K562 (cell line): ENCODE measurements at regions not wholly inside any gene's neighbourhood (a gene's known extent, or its start where the extent isn't known, plus 50 kb on each side); places are given as distances from the start of the nearest gene placed in this dataset.

ENCODE experiments used
- ATAC-seq: fragments of 200-7000 bp; cut with Tn5 transposase; 3 replicates; pipeline ENCODE4 v1.9.1; 2020; ENCODE audit warnings: moderate library complexity
- BruUV-seq: library from RNA; stranded (reverse); fragments of 400-500 nt; replicated peaks from 2 replicates; lab custom pipeline; 2021; lab: Mats Ljungman, UMichigan
- CTCF ChIA-PET: fragments of 300-600 bp; formaldehyde crosslinking; extraction: SDS; loops from one replicate; lab custom pipeline; 2021; ENCODE audit warnings: low intra/inter-chr PET ratio; lab: Yijun Ruan, JAX
- POLR2A ChIA-PET: fragments of 300-600, 350-650 bp; sonication (Branson Sonifier 250); formaldehyde crosslinking; extraction: SDS; loops from one replicate; lab custom pipeline; 2021; ENCODE audit warnings: antibody characterized with exemption, inconsistent platforms; lab: Yijun Ruan, JAX
- DNase-seq, 4 experiments: peaks; one replicate each; pipeline versions ENCODE4 v3.0.0 to v3.0.0-alpha.2; 2011 to 2018; ENCODE audit warnings: low spot score in 3 of 4, mixed read lengths in 3 of 4; ENCODE audit errors: extremely low read depth in 1 of 4
- FAIRE-seq: peaks from 2 replicates; lab custom pipeline; 2011; peaks lifted over from hg19 to GRCh38; lab: Jason Lieb, UNC
- H2AFZ ChIP-seq: 2 replicates; pipeline ENCODE4 v1.6.0; 2011; ENCODE audit warnings: low read depth, low read length, control low read depth, inconsistent platforms
- H3K27ac ChIP-seq: fragments of 200-600 bp; 3 replicates; pipeline ENCODE4 v1.8.0; 2011; ENCODE audit warnings: low read depth, mild to moderate bottlenecking, control low read depth, inconsistent platforms, low read length, moderate library complexity, mixed read lengths; ENCODE audit errors: extremely low read depth
- H3K27me3 ChIP-seq, 2 experiments: fragments of 300-600 bp in 1 of 2; 2 replicates in 1 of 2; 3 replicates in 1 of 2; pipeline versions ENCODE4 v1.6.0 to v1.8.0; 2011; ENCODE audit warnings: inconsistent platforms in 2 of 2, low read length in 2 of 2, mild to moderate bottlenecking in 1 of 2, mixed read lengths in 1 of 2, moderate library complexity in 1 of 2; ENCODE audit not compliant: control insufficient read depth in 2 of 2, insufficient read depth in 2 of 2
- H3K36me3 ChIP-seq: fragments of 300-600 bp; 3 replicates; pipeline ENCODE4 v1.8.0; 2011; ENCODE audit warnings: mild to moderate bottlenecking, low read length, inconsistent platforms; ENCODE audit not compliant: control insufficient read depth, insufficient read depth
- H3K4me1 ChIP-seq, 2 experiments: fragments of 200-600 bp in 1 of 2; replicated peaks in 1 of 2; 2 replicates in 1 of 2; 3 replicates in 1 of 2; pipeline versions ENCODE4 v1.5.1 to v1.8.0; 2011; ENCODE audit warnings: inconsistent platforms in 2 of 2, low read length in 2 of 2, mild to moderate bottlenecking in 1 of 2, mixed read lengths in 1 of 2, moderate library complexity in 1 of 2; ENCODE audit not compliant: control insufficient read depth in 2 of 2, insufficient read depth in 2 of 2
- H3K4me2 ChIP-seq: 2 replicates; pipeline ENCODE4 v1.6.1; 2011; ENCODE audit warnings: low read length, control low read depth, inconsistent platforms, mixed read lengths; ENCODE audit not compliant: insufficient read depth
- H3K4me3 ChIP-seq: fragments of 200-600 bp; sonication (generic), shearing (Covaris generic); 2 replicates; pipeline ENCODE4 v1.5.1; 2016; ENCODE audit warnings: control low read depth, inconsistent platforms
- H3K79me2 ChIP-seq: fragments of 200-600 bp; 3 replicates; pipeline ENCODE4 v1.8.0; 2011; ENCODE audit warnings: low read length, inconsistent platforms; ENCODE audit not compliant: control insufficient read depth, insufficient read depth
- H3K9ac ChIP-seq, 2 experiments: 2 replicates each; pipeline versions ENCODE4 v1.6.0 to v1.6.1; 2011; ENCODE audit warnings: low read depth in 2 of 2, low read length in 2 of 2, control low read depth in 1 of 2, inconsistent platforms in 1 of 2, mild to moderate bottlenecking in 1 of 2, mixed read lengths in 1 of 2; ENCODE audit not compliant: insufficient read depth in 1 of 2
- H3K9me1 ChIP-seq: one replicate; pipeline ENCODE4 v1.6.0; 2011; ENCODE audit warnings: inconsistent platforms, mild to moderate bottlenecking, low read length, moderate library complexity; ENCODE audit not compliant: control insufficient read depth, insufficient read depth
- H3K9me3 ChIP-seq: replicated peaks from 2 replicates; pipeline ENCODE4 v1.5.1; 2011; ENCODE audit warnings: low read depth, low read length, inconsistent platforms; ENCODE audit not compliant: control insufficient read depth, insufficient read depth
- H4K20me1 ChIP-seq: replicated peaks from 2 replicates; pipeline ENCODE4 v1.6.1; 2011; ENCODE audit warnings: low read length, inconsistent platforms, mixed read lengths; ENCODE audit not compliant: control insufficient read depth, insufficient read depth
- EGR1 ChIP-seq: fragments of 450-650 bp; conservative IDR thresholded peaks from 2 replicates; pipeline ENCODE4 v1.6.1; 2017; ENCODE audit warnings: mild to moderate bottlenecking
- EZH2 ChIP-seq: IDR thresholded peaks from 2 replicates; pipeline ENCODE4 v1.6.1; 2012; ENCODE audit warnings: low read depth, mild to moderate bottlenecking, inconsistent platforms, low read length, borderline replicate concordance
- FOXA3 ChIP-seq, 2 experiments: fragments of 450-650 bp in 1 of 2; sonication (generic) in 1 of 2; formaldehyde crosslinking; IDR thresholded peaks in 1 of 2; conservative IDR thresholded peaks in 1 of 2; 2 replicates each; pipeline versions ENCODE4 v1.4.0 to v1.8.0; 2020 to 2022; ENCODE audit warnings: mild to moderate bottlenecking in 2 of 2, missing genetic modification reagents in 1 of 2
- GABPA ChIP-seq: fragments of 200-800 bp; sonication (Bioruptor generic); conservative IDR thresholded peaks from 2 replicates; pipeline ENCODE4 v1.6.1; 2016; ENCODE audit warnings: low read depth, missing genetic modification characterization, missing compliant biosample characterization
- HNRNPH1 ChIP-seq: fragments of 200-400 bp; formaldehyde crosslinking; optimal IDR thresholded peaks from 2 replicates; pipeline ENCODE3; 2017; ENCODE audit warnings: low read depth, mild to moderate bottlenecking, low read length, moderate library complexity
- MGA ChIP-seq: fragments of 450-650 bp; IDR thresholded peaks from 2 replicates; pipeline ENCODE4 v1.6.1; 2016; ENCODE audit warnings: mild to moderate bottlenecking, moderate library complexity
- RCOR1 ChIP-seq, 2 experiments: IDR thresholded peaks; 2 replicates each; pipeline ENCODE4 v1.6.1; 2012; ENCODE audit warnings: low read depth in 2 of 2, low read length in 2 of 2, borderline replicate concordance in 1 of 2, improper control_type of control experiment in 1 of 2
- ZNF583 ChIP-seq: fragments of 250-450 bp; sonication (Bioruptor Pico); IDR thresholded peaks from 2 replicates; pipeline ENCODE4 v1.4.0; 2020
- ZNF584 ChIP-seq: fragments of 200-800 bp; sonication (Bioruptor generic); IDR thresholded peaks from 2 replicates; pipeline ENCODE4 v1.6.1; 2016; ENCODE audit warnings: low read depth, mild to moderate bottlenecking, missing genetic modification characterization, missing compliant biosample characterization
- ZNF644 ChIP-seq: fragments of 200-800 bp; sonication (Bioruptor generic); IDR thresholded peaks from 2 replicates; pipeline ENCODE4 v1.6.1; 2016; ENCODE audit warnings: low read depth, missing genetic modification characterization, missing compliant biosample characterization
- WGBS: fragments of 100-300 bp; shearing (Covaris generic); methylation state at CpG from one replicate; pipeline ENCODE4 v1.1.6; 2016; ENCODE audit warnings: low coverage, mixed read lengths; ENCODE audit not compliant: insufficient coverage; ENCODE audit errors: missing lambda C conversion rate; 5-methylcytosine and 5-hydroxymethylcytosine counted together
- in situ Hi-C: fragments of 300-500 bp; cut with MboI; formaldehyde crosslinking; loops from 4 replicates; pipeline ENCODE4 v1.15.0; 2018; ENCODE audit warnings: inconsistent platforms, mixed read lengths
- intact Hi-C: fragments of 100-400 bp; cut with micrococcal nuclease; formaldehyde crosslinking; loops from 2 replicates; pipeline ENCODE4 v1.14.2; 2022

- no peak overlapping the region for H3K9ac ChIP-seq
- DNase-seq (no peak), FAIRE-seq (no peak), ATAC-seq (no peak)
- no peaks in the 10 kb centered on the region for H3K4me1 ChIP-seq
- in situ Hi-C loops, result no loop called here
- no peaks in the 10 kb centered on the region for H4K20me1 ChIP-seq
- no peak overlapping the region for H3K27ac ChIP-seq
- no peaks in the 10 kb centered on the region for H3K79me2 ChIP-seq
- ChIA-PET POLR2A (no interaction called here), CTCF (no interaction called here)
- no peaks in the 10 kb centered on the region for H3K27me3 ChIP-seq
- H3K4me3 ChIP-seq, result no peak overlapping the region
- no peak overlapping the region for H2AFZ ChIP-seq
- no TSS peak for BruUV-seq
- no peaks in the 10 kb centered on the region for H3K36me3 ChIP-seq
- intact Hi-C loops, result no loop called here
- H3K4me2 ChIP-seq, result no peak overlapping the region
- no peaks in the 10 kb centered on the region for H3K9me3 ChIP-seq
- 0% methylated on average over 1 of the region's 1 CpG for WGBS
- no peaks in the 10 kb centered on the region for H3K9me1 ChIP-seq
- TF ChIP-seq FOXA3 (CRISPR knock-in tag; conservative IDR thresholded peaks at IDR 0.05 in 1 of 2, IDR thresholded peaks at IDR 0.05 in 1 of 2) (no peak), EZH2 (no peak), HNRNPH1 (no peak), ZNF584 (CRISPR knock-in tag) (no peak), EGR1 (no peak), RCOR1 (IDR thresholded peaks at IDR 0.05; ENCODE audit: borderline replicate concordance in 1 of 2, low read depth in 2 of 2, low read length in 2 of 2) (no peak), GABPA (tag) (no peak), ZNF644 (tag) (no peak), MGA (no peak), ZNF583 (CRISPR knock-in tag) (no peak)
Measured at GRCh38 chr20:55488593-55488992, 516.7 kb downstream of the CBLN4 start.
